PC-3 (cell line): ENCODE measurements at regions not wholly inside any gene's neighbourhood (a gene's known extent, or its start where the extent isn't known, plus 50 kb on each side); places are given as distances from the start of the nearest gene placed in this dataset.

Source experiments
- ATAC-seq: fragments of 200-7000 bp; cut with Tn5 transposase; 2 replicates; pipeline ENCODE4 v1.9.1; 2020; ENCODE audit warnings: mild to moderate bottlenecking, moderate library complexity
- BruUV-seq: library from RNA; stranded (reverse); fragments of 400-500 nt; replicated peaks from 2 replicates; lab custom pipeline; 2021; lab: Mats Ljungman, UMichigan
- CTCF ChIA-PET: fragments of 300-600 bp; sonication (Branson Sonifier 250); formaldehyde crosslinking; loops from one replicate; lab custom pipeline; 2022; ENCODE audit warnings: antibody characterized with exemption; lab: Charles Lee
- POLR2A ChIA-PET: fragments of 300-600 bp; sonication (Branson Sonifier 250); formaldehyde crosslinking; loops from one replicate; lab custom pipeline; 2022; ENCODE audit warnings: antibody characterized with exemption; ENCODE audit not compliant: unreplicated experiment; lab: Charles Lee
- DNase-seq: peaks from one replicate; pipeline ENCODE4 v3.0.0-alpha.2; 2015
- H2AFZ ChIP-seq: fragments of 300-600 bp; sonication (generic); 2 replicates; pipeline ENCODE4 v1.6.0; 2016; ENCODE audit warnings: antibody characterized with exemption, low read length
- H3F3A ChIP-seq: fragments of 300-600 bp; sonication (generic); one replicate; pipeline ENCODE4 v1.6.0; 2017; ENCODE audit warnings: antibody characterized with exemption, low read length, control low read depth, mild to moderate bottlenecking; ENCODE audit not compliant: unreplicated experiment
- H3K27ac ChIP-seq: fragments of 300-600 bp; sonication (generic); 2 replicates; pipeline ENCODE4 v1.5.1; 2016; ENCODE audit warnings: mild to moderate bottlenecking, low read length
- H3K27me3 ChIP-seq: fragments of 300-600 bp; sonication (generic); 2 replicates; pipeline ENCODE4 v1.6.1; 2016; ENCODE audit warnings: low read length, mixed read lengths
- H3K36me3 ChIP-seq: fragments of 300-600 bp; sonication (generic); 2 replicates; pipeline ENCODE4 v1.6.1; 2016; ENCODE audit warnings: low read depth, mixed run types, low read length, mixed read lengths
- H3K4me1 ChIP-seq: fragments of 300-600 bp; sonication (generic); 2 replicates; pipeline ENCODE4 v1.5.1; 2016; ENCODE audit warnings: low read length; ENCODE audit not compliant: insufficient read depth
- H3K4me2 ChIP-seq: fragments of 300-600 bp; sonication (generic); 2 replicates; pipeline ENCODE4 v1.6.0; 2016; ENCODE audit warnings: low read length
- H3K4me3 ChIP-seq: fragments of 300-600 bp; sonication (generic); 2 replicates; pipeline ENCODE4 v1.5.1; 2016; ENCODE audit warnings: mild to moderate bottlenecking, low read length, mixed read lengths
- H3K79me2 ChIP-seq: fragments of 300-600 bp; sonication (generic); 2 replicates; pipeline ENCODE4 v1.6.1; 2017; ENCODE audit warnings: low read length, mixed read lengths
- H3K9ac ChIP-seq: fragments of 300-600 bp; sonication (generic); 2 replicates; pipeline ENCODE4 v1.6.0; 2016; ENCODE audit warnings: mild to moderate bottlenecking, low read length
- H3K9me2 ChIP-seq: fragments of 300-600 bp; sonication (generic); replicated peaks from 2 replicates; pipeline ENCODE4 v1.6.1; 2016; ENCODE audit warnings: mixed run types, low read length, mixed read lengths
- H3K9me3 ChIP-seq: fragments of 300-600 bp; sonication (generic); 2 replicates; pipeline ENCODE4 v1.6.1; 2016; ENCODE audit warnings: low read length, mixed read lengths
- H4K20me1 ChIP-seq: fragments of 300-600 bp; sonication (generic); 2 replicates; pipeline ENCODE4 v1.6.1; 2016; ENCODE audit warnings: low read length, mixed read lengths
- EZH2 ChIP-seq: fragments of 300-600 bp; sonication (generic); IDR thresholded peaks from one replicate; pipeline ENCODE4 v1.6.1; 2017; ENCODE audit warnings: antibody characterized with exemption, mild to moderate bottlenecking, low read length; ENCODE audit not compliant: unreplicated experiment
- EZH2phosphoT487 ChIP-seq: fragments of 300-600 bp; sonication (generic); IDR thresholded peaks from 2 replicates; pipeline ENCODE4 v1.6.1; 2018; ENCODE audit warnings: mild to moderate bottlenecking, antibody characterized with exemption, low read length, borderline replicate concordance
- intact Hi-C: fragments of 100-400 bp; cut with micrococcal nuclease; formaldehyde crosslinking; loops from 2 replicates; pipeline ENCODE4 v1.9.0; 2023
- TF ChIP-seq, protein P1 (sequence below): fragments of 300-600 bp; sonication (generic); conservative IDR thresholded peaks from 2 replicates; pipeline ENCODE4 v1.5.1; 2017; ENCODE audit warnings: antibody characterized with exemption, low read depth, mild to moderate bottlenecking, low read length

GRCh38 chr15:39473298-39473947 is 107.5 kb upstream of the THBS1 start:
- Histone ChIP-seq H3K79me2 (no peaks in the 10 kb centered on the region), H3F3A (no peaks in the 10 kb centered on the region), H3K27ac (no peak overlapping the region), H3K4me3 (no peak overlapping the region), H4K20me1 (no peaks in the 10 kb centered on the region), H3K9me2 (no peaks in the 10 kb centered on the region), H3K9me3 (no peaks in the 10 kb centered on the region), H3K4me2 (no peak overlapping the region), H3K27me3 (no peaks in the 10 kb centered on the region), H3K9ac (no peak overlapping the region), H3K4me1 (no peaks in the 10 kb centered on the region), H2AFZ (no peak overlapping the region), H3K36me3 (no peaks in the 10 kb centered on the region)
- POLR2A ChIA-PET: no interaction called here
- ATAC-seq (no peak), DNase-seq (no peak)
- no TSS peak for BruUV-seq
- intact Hi-C loops: no loop called here
- no peak for TF ChIP-seq EZH2phosphoT487
- CTCF ChIA-PET: interaction anchor here (0.6 kb wide), 1 partner anchor 454 kb away, joined by 3 read pairs; no protein-coding TSS in a partner anchor

DNA sequence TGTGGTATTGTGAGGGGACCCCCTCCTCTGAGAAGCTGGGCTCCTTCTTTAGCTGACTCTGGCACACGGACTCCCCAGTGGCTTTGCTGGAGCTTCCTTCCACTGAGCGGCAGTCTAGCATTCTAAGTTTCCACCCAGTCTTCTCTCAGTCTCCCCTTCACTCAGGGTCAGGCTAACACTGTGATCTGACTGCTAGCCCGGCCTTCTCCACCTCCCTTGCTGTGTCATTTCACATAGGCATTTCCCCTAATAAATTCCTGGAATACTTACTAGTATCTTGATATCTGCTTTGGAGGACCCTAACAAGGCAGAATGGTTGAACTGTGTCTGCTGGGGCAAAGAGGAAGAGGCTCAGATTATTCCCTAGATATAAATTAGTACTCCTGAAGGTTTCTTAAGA is 106.2 kb upstream of the THBS1 start:
- POLR2A ChIA-PET: no interaction called here

DNA sequence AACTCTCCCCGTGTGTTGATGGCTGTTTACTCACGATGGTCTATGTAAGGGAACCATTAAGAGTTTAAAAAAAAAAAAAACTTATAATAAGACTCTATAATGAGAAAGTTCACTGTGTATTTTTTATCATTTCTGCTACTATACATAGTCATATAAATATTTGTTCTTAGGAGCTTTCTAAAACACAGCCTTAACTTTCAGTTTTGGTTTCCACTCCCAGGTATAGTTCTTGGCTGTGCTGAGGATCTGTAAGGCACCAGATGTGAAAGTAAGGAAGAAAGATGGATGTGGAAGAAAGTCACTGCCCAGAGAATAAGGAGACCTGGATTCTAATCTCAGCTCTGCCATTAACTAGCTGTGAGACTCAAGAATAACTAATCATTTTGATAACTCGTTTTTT is 101.9 kb upstream of the THBS1 start:
- Histone ChIP-seq H3K9me3 (no peaks in the 10 kb centered on the region), H3K79me2 (no peaks in the 10 kb centered on the region), H3K9me2 (no peaks in the 10 kb centered on the region), H3K4me1 (no peaks in the 10 kb centered on the region), H2AFZ (no peak overlapping the region), H3K36me3 (no peaks in the 10 kb centered on the region), H4K20me1 (no peaks in the 10 kb centered on the region), H3K9ac (no peak overlapping the region), H3K27ac (no peak overlapping the region), H3K27me3 (no peaks in the 10 kb centered on the region), H3K4me3 (no peak overlapping the region), H3F3A (no peaks in the 10 kb centered on the region), H3K4me2 (no peak overlapping the region)
- POLR2A ChIA-PET: no interaction called here
- TF ChIP-seq EZH2phosphoT487 (no peak), EZH2 (no peak)
- TF ChIP-seq, protein P1, sequence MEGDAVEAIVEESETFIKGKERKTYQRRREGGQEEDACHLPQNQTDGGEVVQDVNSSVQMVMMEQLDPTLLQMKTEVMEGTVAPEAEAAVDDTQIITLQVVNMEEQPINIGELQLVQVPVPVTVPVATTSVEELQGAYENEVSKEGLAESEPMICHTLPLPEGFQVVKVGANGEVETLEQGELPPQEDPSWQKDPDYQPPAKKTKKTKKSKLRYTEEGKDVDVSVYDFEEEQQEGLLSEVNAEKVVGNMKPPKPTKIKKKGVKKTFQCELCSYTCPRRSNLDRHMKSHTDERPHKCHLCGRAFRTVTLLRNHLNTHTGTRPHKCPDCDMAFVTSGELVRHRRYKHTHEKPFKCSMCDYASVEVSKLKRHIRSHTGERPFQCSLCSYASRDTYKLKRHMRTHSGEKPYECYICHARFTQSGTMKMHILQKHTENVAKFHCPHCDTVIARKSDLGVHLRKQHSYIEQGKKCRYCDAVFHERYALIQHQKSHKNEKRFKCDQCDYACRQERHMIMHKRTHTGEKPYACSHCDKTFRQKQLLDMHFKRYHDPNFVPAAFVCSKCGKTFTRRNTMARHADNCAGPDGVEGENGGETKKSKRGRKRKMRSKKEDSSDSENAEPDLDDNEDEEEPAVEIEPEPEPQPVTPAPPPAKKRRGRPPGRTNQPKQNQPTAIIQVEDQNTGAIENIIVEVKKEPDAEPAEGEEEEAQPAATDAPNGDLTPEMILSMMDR: no peak
- intact Hi-C loops: no loop called here
- ATAC-seq (no peak), DNase-seq (no peak)
- no TSS peak for BruUV-seq
- CTCF ChIA-PET: no interaction called here

More for the DNA sequence above, 106.2 kb upstream of the THBS1 start:
- Histone ChIP-seq H3K9me3 (no peaks in the 10 kb centered on the region), H2AFZ (no peak overlapping the region), H3F3A (no peaks in the 10 kb centered on the region), H3K36me3 (no peaks in the 10 kb centered on the region), H3K79me2 (no peaks in the 10 kb centered on the region), H3K4me2 (no peak overlapping the region), H3K9ac (no peak overlapping the region), H3K27me3 (no peaks in the 10 kb centered on the region), H3K4me1 (no peaks in the 10 kb centered on the region), H3K9me2 (no peaks in the 10 kb centered on the region), H4K20me1 (no peaks in the 10 kb centered on the region), H3K4me3 (no peak overlapping the region), H3K27ac (no peak overlapping the region)
- no peak for TF ChIP-seq EZH2
- no peak for TF ChIP-seq EZH2phosphoT487
- TF ChIP-seq, protein P1: no peak
- DNase-seq (no peak), ATAC-seq (no peak)
- CTCF ChIA-PET: no interaction called here
- intact Hi-C loops: no loop called here
- BruUV-seq: no TSS peak
